ENCODE measurements at regions not wholly inside any gene's neighbourhood (a gene's known extent, or its start where the extent isn't known, plus 50 kb on each side); places are given as distances from the start of the nearest gene placed in this dataset.
A peak's percentile ranks its signal among the peaks of the same experiment; 100 is the strongest.

- Histone ChIP-seq H3K36me3 (ENCODE audit: control insufficient read depth in 2 of 2, insufficient read depth in 1 of 2, low read length in 2 of 2) (no peaks in the 10 kb centered on the region), H3K4me3 (ENCODE audit: low read depth, low read length) (no peak overlapping the region), H3K4me1 (ENCODE audit: control insufficient read depth, insufficient read depth, low read length) (0 out of 2 replicates have a peak, but pooled peaks cover 2% of the 10 kb centered on the region), H3K27ac (ENCODE audit: extremely low read depth, low read depth, low read length) (no peak overlapping the region), H3K9me3 (ENCODE audit: control insufficient read depth, insufficient read depth, low read depth, low read length) (no peaks in the 10 kb centered on the region)
- ChIA-PET POLR2A (no interaction called here), CTCF (interaction anchor here (0.6 to 1.1 kb wide), 2 partner anchors 273 to 687 kb away, joined by 3 read pairs; no protein-coding TSS in a partner anchor)
- TF ChIP-seq EGR2 (tag by site-specific recombination; IDR thresholded peaks at IDR 0.05; ENCODE audit: low read depth), result peak; percentile 37; the same call in 1 of the 2 replicates
- TF ChIP-seq ZFHX2 (tag by site-specific recombination; conservative IDR thresholded peaks at IDR 0.05), result peak; percentile 46; the same call in 1 of the 2 replicates
- no peak for TF ChIP-seq ZNF670 (tag by site-specific recombination; IDR thresholded peaks at IDR 0.05; ENCODE audit: low read depth)
- TF ChIP-seq SALL2 (tag by site-specific recombination; IDR thresholded peaks at IDR 0.05; ENCODE audit: borderline replicate concordance), result no peak
Observed at GRCh38 chr6:165713845-165714466, 50.9 kb upstream of the PDE10A start.

Measured in HEK293 (cell line).